ENCODE measurements at regions not wholly inside any gene's neighbourhood (a gene's known extent, or its start where the extent isn't known, plus 50 kb on each side); places are given as distances from the start of the nearest gene placed in this dataset.
"Not testable (repeated sequence)": the region's sequence is repeated elsewhere in the genome, so short reads cannot be mapped to it uniquely, and the experiment has no call there.

GRCh38 chr2:52258967-52259366, 1227.0 kb upstream of the NRXN1 start:
- TF ChIP-seq SPI1 (IDR thresholded peaks at IDR 0.05; ENCODE audit: low read depth, low read length); POLR2A (IDR thresholded peaks at IDR 0.05; ENCODE audit: low read depth, low read length); TAF1 (IDR thresholded peaks at IDR 0.05; ENCODE audit: low read depth, low read length); POLR2AphosphoS5 (IDR thresholded peaks at IDR 0.05; ENCODE audit: low read depth, low read length); POU2F2 (IDR thresholded peaks at IDR 0.05; ENCODE audit: low read depth, low read length); PAX5 (IDR thresholded peaks at IDR 0.05; ENCODE audit: insufficient read depth, low read length, severe bottlenecking): not testable (repeated sequence)

Measured in GM12891 (cell line).